ENCODE measurements at regions not wholly inside any gene's neighbourhood (a gene's known extent, or its start where the extent isn't known, plus 50 kb on each side); places are given as distances from the start of the nearest gene placed in this dataset.
"Not testable (repeated sequence)": the region's sequence is repeated elsewhere in the genome, so short reads cannot be mapped to it uniquely, and the experiment has no call there.

DNA sequence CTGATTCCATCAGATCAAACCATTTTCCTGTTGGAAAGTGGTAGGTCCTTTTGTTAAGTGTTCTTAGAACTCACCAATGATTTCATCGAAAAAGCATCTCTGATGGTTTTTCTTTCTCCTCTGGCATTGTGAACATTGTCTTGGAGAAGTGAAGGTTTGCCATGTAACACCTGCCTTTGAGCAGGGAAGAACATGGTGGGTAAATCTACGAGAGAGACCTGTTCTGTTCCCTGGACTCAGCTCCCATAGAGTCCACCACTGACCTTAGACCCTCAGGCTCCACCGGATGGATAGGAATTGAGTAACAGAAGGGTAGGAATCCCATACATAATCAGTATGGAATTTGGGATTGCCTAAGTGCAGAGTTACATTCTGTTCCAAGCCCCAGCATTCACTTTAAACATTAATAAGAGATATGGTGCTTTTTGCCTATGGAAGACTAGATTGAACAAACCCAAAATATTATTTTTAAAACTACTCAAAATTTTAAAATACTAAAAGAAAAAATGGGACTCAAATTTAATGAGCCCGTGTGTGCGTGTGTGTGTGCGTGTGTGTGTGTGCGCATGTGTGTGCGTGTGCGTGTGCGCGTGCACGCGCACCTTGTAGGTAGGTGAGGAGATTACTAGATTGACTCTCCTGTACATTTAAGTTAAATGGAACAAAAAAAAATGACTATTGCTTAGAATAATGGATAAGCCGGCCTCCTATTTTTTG lies 92.0 kb downstream of the C9orf152 start:
- DNase-seq (ENCODE audit: low read depth in 2 of 2) = peak in 1 of 2 experiments; percentile 54

GRCh38 chr9:110116543-110116885 lies 91.4 kb downstream of the C9orf152 start:
- DNase-seq (ENCODE audit: low read depth in 2 of 2) = peak; percentile 87 to 88

GRCh38 chr9:110121170-110121569 lies 86.8 kb downstream of the C9orf152 start:
- DNase-seq (ENCODE audit: low read depth in 2 of 2) = no peak

DNA sequence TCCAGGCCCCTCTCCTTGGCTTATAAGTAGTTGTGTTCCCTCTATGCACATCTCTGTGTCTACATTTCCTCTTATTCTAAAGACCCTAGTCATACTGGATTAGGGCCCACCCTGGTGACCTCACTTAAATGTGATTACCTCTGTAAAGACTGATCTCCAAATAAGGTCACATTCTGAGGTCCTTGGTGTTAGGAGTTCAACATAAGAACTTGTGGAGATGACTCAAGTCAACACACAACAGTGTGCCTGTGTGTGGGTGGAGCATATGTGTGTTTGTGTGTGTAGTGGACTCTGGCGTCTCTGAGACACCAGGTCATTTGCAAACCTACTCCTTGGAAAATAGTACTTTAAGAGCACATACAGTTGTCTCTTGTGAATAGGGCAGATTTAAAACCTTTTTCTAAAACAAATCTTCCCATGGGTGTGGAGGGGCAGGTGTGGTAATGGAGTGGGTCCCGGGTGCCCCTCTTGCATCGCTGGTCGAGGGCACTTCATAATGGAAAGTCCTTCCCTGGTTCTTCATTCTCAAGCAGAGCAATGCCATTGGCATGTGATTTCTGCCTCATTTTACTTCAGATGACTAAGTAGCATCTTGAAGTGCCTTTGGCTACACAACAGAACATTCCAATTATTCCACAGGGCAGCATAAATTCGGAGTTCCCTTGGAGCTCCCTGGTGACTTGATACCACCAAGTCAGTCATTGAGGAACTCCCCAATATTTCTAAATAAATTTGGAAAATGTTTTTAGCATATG lies 84.4 kb downstream of the C9orf152 start:
- no peak for DNase-seq (ENCODE audit: low read depth in 2 of 2)

GRCh38 chr9:110124439-110124838 lies 83.5 kb downstream of the C9orf152 start:
- DNase-seq (ENCODE audit: low read depth in 2 of 2) = no peak

DNA sequence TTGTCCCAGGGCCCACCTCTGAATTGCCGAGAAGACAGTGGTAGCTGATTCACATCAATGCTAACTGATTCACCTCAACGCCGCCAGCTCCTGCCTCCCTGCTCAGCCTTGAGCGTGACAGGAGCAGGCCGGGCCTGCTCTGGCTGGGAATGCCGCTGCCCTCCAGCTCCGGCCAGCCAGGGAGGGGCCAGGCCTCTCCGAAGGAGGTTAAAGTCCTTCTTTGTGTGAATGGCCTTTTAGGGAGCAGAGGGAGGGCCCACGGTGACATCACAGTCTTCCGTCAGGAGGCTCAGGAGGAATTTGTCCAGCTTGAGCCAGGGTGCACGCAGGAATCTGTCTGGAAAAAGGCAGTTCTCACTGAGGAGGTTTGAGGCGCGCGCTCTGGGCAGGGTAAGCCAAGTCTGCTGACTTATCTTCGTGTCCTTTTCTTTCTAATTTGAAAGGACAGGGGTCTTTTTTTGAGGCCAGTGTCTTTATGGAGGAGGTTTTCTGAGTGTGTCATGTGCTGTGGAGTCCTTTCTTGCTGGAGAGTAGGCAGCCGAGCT lies 82.7 kb downstream of the C9orf152 start:
- DNase-seq (ENCODE audit: low read depth in 2 of 2) = peak in 1 of 2 experiments; percentile 30

DNA sequence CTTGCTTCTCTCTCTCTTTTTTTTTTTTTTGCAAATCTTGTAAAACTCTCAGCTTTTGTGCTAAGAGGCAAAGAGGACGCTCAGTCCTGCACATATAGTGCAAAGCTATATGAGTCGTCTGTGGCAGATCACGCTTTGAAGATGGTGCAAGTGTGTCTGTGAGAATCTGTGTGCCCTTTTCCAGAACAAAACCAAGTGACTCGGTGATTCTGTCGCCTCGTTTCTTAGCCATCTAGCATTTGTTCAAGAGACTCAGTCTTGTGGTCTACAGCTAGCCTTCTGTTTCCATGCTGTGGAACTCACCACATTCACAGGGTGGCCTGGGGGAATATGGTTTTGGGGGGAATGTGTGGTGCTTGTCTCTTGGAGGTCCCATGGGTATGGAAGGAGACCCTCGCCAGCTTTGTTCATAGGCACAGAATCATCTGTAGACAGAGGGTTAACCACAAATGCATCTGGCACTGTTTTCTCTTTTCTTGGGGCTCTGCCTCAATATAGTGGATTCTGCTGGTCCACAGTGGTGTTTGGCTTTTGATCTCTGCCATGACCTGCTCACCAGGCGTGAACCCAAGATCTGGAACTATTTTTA lies 82.1 kb downstream of the C9orf152 start:
- no peak for DNase-seq (ENCODE audit: low read depth in 2 of 2)

DNA sequence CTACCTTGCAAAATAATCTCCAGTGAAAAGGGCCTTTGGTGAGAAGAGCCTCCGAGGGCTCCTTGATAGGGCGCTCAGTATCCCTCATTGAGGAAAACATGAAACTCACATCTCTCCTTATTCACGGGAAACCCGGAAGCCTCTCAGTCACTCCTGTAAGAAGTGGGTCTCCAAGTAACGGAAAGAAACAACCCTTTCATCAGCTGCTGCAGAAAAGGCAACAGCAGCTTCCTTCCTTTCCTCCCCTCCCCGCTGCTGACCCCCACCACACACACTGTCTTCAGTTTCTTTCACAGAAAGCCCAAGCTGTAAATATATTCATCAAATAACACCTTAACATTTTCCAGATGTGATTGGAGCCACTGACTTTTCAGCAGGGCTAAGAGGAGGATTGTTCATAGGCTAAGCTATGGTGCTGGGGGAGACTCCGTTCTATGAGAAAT lies 81.4 kb downstream of the C9orf152 start:
- no peak for DNase-seq (ENCODE audit: low read depth in 2 of 2)

DNA sequence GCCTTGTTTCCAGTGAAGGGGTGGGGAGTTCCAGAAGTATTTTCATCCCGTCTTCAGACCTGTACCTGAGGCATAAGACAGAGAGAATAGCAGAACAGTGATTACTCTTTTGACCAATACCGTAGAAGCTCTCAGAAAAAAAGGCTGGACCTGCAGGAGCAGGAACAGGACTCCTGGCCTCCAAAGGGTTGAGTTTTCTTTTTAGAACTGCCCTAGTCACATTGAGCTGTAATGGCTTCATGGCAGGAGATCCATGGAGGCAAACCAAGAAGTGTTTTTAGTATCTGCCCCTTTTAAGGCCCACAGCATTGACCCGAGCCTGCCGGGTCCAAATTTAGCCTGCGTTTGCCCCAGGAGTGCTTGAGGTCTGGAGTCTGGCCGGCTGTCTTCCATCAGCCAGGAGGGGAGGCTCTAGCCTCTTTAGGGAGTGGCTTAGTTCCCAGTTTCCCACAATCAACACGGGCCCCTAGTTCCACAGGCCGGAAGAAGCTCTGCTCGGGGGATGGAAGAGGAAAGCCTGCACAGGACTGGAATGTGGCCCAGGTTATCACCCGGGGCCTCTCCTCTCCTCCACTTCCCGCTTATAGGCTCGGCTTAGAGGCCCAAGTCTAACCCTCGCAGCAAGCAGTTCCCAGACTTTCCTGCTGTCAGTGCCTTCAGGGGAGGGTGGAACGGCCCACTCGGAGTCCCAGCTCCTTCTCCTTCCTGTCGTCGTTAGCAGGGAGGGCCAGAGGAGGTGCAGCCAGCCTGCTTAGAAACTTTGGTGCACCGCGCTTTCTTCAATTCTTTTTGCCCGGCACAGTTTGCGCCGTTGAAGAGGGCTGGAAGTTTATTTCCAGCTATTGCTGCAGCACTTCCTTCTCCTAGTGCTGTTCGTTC lies 80.7 kb downstream of the C9orf152 start:
- DNase-seq (ENCODE audit: low read depth in 2 of 2) = peak in 1 of 2 experiments; percentile 35

DNA sequence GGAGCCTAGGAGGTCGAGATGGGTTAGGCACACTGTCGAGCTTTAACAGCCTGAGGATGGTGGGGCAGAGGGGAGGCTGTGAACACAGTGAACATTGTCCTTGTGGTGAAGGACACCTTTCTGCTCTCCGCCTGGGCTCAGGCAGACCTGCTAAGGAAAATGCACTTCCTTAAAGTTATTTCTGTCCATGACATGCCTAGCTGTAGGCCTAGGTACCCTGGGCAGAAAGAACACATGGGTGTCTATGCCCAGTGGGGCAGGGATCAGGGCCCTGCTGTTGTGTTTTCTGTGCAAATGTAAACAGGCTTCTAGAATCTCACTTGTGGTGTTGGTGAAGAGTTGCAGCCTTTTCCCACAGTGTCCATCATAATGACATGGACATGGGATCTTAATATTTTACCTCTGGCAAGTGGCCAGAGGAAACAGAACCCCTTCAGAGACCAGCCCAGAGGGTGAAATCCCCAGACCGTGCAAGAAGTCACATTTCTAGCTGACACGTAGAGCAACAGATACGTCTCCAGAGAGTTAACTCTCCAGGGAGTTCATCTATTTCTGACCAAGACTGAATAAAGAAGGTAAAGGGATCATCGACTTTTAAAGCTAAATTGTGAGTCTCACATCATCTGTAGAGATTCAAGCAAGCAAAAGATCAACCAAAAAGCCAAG lies 79.2 kb downstream of the C9orf152 start:
- DNase-seq (ENCODE audit: low read depth in 2 of 2) = no peak

GRCh38 chr9:110129425-110129824 lies 78.5 kb downstream of the C9orf152 start:
- no peak for DNase-seq (ENCODE audit: low read depth in 2 of 2)

- DNase-seq (ENCODE audit: low read depth in 2 of 2) = no peak
Measured at GRCh38 chr9:110130211-110130610, 77.7 kb downstream of the C9orf152 start.

GRCh38 chr9:110130791-110131416 lies 77.1 kb downstream of the C9orf152 start:
- DNase-seq (ENCODE audit: low read depth in 2 of 2) = no peak

GRCh38 chr9:110131499-110131898 lies 76.5 kb downstream of the C9orf152 start:
- DNase-seq (ENCODE audit: low read depth in 2 of 2) = no peak

DNA sequence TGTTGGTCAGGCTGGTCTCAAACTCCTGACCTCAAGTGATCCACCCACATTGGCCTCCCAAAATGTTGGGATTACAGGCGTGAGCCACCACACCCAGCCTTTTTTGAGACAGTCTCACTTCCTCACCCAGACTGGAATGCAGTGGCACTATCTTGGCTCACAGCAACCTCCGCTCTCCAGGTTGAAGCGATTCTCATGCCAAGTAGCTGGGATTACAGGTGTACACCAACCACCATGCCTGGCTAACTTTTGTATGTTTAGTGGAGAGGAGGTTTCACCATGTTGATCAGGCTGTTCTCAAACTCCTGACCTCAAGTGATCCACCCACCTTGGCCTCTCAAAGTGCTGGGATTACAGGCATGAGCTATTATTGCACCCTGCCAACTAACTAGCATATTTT lies 75.4 kb downstream of the C9orf152 start:
- DNase-seq (ENCODE audit: low read depth in 2 of 2) = not testable (repeated sequence)

- no peak for DNase-seq (ENCODE audit: low read depth in 2 of 2)
Measured at GRCh38 chr9:110133059-110133458, 74.9 kb downstream of the C9orf152 start.

- no peak for DNase-seq (ENCODE audit: low read depth in 2 of 2)
Measured at GRCh38 chr9:110133608-110134210, 74.2 kb downstream of the C9orf152 start.

GRCh38 chr9:110135846-110136245 lies 72.1 kb downstream of the C9orf152 start:
- DNase-seq (ENCODE audit: low read depth in 2 of 2) = no peak

GRCh38 chr9:110136802-110137201 lies 71.2 kb downstream of the C9orf152 start:
- DNase-seq (ENCODE audit: low read depth in 2 of 2) = no peak

GRCh38 chr9:110140276-110140675 lies 67.7 kb downstream of the C9orf152 start:
- no peak for DNase-seq (ENCODE audit: low read depth in 2 of 2)
